ENCODE measurements at regions not wholly inside any gene's neighbourhood (a gene's known extent, or its start where the extent isn't known, plus 50 kb on each side); places are given as distances from the start of the nearest gene placed in this dataset.

DNA sequence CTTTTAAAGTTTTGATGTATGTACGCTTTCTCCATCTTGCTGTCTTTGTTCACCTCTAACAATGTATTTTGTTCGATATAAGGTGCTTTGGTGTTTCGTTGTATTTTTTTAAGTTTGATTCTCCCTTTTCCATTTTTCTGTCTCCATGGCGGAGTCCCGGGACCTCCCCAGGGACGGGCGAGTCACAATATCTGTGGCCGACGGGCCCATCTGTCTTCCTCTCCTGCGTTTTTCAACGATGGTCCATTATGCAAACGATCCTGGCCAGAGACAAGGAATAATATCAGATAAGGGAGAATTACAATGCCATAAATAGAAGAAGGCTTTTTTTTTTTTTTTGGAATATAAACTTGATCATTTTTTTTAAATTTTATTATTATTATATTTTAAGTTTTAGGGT, 112.3 kb upstream of the SHOX start:
- TF ChIP-seq, protein P1, sequence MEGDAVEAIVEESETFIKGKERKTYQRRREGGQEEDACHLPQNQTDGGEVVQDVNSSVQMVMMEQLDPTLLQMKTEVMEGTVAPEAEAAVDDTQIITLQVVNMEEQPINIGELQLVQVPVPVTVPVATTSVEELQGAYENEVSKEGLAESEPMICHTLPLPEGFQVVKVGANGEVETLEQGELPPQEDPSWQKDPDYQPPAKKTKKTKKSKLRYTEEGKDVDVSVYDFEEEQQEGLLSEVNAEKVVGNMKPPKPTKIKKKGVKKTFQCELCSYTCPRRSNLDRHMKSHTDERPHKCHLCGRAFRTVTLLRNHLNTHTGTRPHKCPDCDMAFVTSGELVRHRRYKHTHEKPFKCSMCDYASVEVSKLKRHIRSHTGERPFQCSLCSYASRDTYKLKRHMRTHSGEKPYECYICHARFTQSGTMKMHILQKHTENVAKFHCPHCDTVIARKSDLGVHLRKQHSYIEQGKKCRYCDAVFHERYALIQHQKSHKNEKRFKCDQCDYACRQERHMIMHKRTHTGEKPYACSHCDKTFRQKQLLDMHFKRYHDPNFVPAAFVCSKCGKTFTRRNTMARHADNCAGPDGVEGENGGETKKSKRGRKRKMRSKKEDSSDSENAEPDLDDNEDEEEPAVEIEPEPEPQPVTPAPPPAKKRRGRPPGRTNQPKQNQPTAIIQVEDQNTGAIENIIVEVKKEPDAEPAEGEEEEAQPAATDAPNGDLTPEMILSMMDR (IDR thresholded peaks at IDR 0.05): no peak
- TF ChIP-seq POLR2A (IDR thresholded peaks at IDR 0.05): no peak
